ENCODE measurements at regions not wholly inside any gene's neighbourhood (a gene's known extent, or its start where the extent isn't known, plus 50 kb on each side); places are given as distances from the start of the nearest gene placed in this dataset.

GRCh38 chr2:122899614-122900013, 1125.5 kb upstream of the CNTNAP5 start:
- Histone ChIP-seq H3K36me3 (ENCODE audit: control insufficient read depth in 2 of 4, insufficient read depth in 4 of 4, low read length in 3 of 4) (no peaks in the 10 kb centered on the region), H2BK120ac (replicated peaks; ENCODE audit: low read depth, low read length) (no peak overlapping the region), H3K4me3 (ENCODE audit: extremely low read depth in 1 of 4, insufficient read depth in 2 of 4, low read depth in 3 of 4, low read length in 4 of 4) (no peak overlapping the region), H3K18ac (ENCODE audit: extremely low read depth, low read length) (no peak overlapping the region), H4K91ac (replicated peaks; ENCODE audit: insufficient read length, low read length) (no peak overlapping the region), H3K23me2 (ENCODE audit: low read depth, low read length) (no peaks in the 10 kb centered on the region), H3K27ac (ENCODE audit: low read depth, low read length) (no peak overlapping the region), H4K5ac (ENCODE audit: insufficient read length, low read depth, low read length) (no peak overlapping the region), H3K4me2 (ENCODE audit: insufficient read depth in 1 of 2, low read depth in 2 of 2, low read length in 2 of 2) (no peak overlapping the region), H2AFZ (ENCODE audit: low read length) (no peak overlapping the region), H3K27me3 (replicated peaks in 1 of 4; ENCODE audit: control insufficient read depth in 3 of 4, extremely low read depth in 1 of 4, insufficient read depth in 3 of 4, low read length in 3 of 4) (no peaks in the 10 kb centered on the region), H2BK5ac (ENCODE audit: low read depth, low read length) (no peak overlapping the region), H3K56ac (replicated peaks; ENCODE audit: insufficient read length, low read depth, low read length) (no peak overlapping the region), H2AK5ac (ENCODE audit: low read depth, low read length) (no peak overlapping the region), H3K9me3 (ENCODE audit: insufficient read depth in 2 of 2, low read depth in 1 of 2, low read length in 1 of 2) (no peaks in the 10 kb centered on the region), H2BK20ac (ENCODE audit: low read length) (no peak overlapping the region), H3K4ac (replicated peaks; ENCODE audit: insufficient read length, low read depth, low read length) (no peak overlapping the region), H2BK12ac (ENCODE audit: low read depth, low read length) (no peak overlapping the region), H3K9ac (replicated peaks in 1 of 4; ENCODE audit: extremely low read depth in 1 of 4, low read depth in 3 of 4, low read length in 3 of 4) (no peak overlapping the region), H4K8ac (ENCODE audit: extremely low read depth, insufficient read depth, low read length) (no peak overlapping the region), H4K20me1 (replicated peaks in 1 of 2; ENCODE audit: control insufficient read depth in 1 of 2, insufficient read depth in 2 of 2, low read length in 2 of 2) (no peaks in the 10 kb centered on the region), H3K79me2 (ENCODE audit: control insufficient read depth in 1 of 2, insufficient read depth in 2 of 2, low read length in 2 of 2) (no peaks in the 10 kb centered on the region), H3K79me1 (ENCODE audit: low read depth, low read length) (no peaks in the 10 kb centered on the region), H2BK15ac (ENCODE audit: low read length) (no peak overlapping the region), H3K4me1 (replicated peaks in 1 of 4; ENCODE audit: control insufficient read depth in 3 of 4, insufficient read depth in 4 of 4, low read length in 3 of 4) (no peaks in the 10 kb centered on the region), H3K23ac (ENCODE audit: insufficient read length) (no peak overlapping the region), H3K14ac (ENCODE audit: insufficient read length) (no peak overlapping the region)
- CTCF ChIA-PET (ENCODE audit: partially characterized antibody): no interaction called here
- FAIRE-seq (no peak), DNase-seq (ENCODE audit: low read depth in 1 of 2, low spot score in 2 of 2) (no peak)
- TF ChIP-seq NANOG (IDR thresholded peaks at IDR 0.05; ENCODE audit: insufficient read depth, low read depth, low read length, poor library complexity, severe bottlenecking) (no peak), PHF8 (conservative IDR thresholded peaks at IDR 0.05; ENCODE audit: low read depth, low read length) (no peak), POLR2AphosphoS5 (IDR thresholded peaks at IDR 0.05; ENCODE audit: low read depth, low read length) (no peak), CREB1 (IDR thresholded peaks at IDR 0.05) (no peak), SIX5 (IDR thresholded peaks at IDR 0.05; ENCODE audit: low read depth, low read length) (no peak), KDM1A (IDR thresholded peaks at IDR 0.05; ENCODE audit: borderline replicate concordance, low read length) (no peak), FOSL1 (IDR thresholded peaks at IDR 0.05; ENCODE audit: insufficient read depth, low read depth, low read length) (no peak), RBBP5 (IDR thresholded peaks at IDR 0.05; ENCODE audit: borderline replicate concordance, low read depth, low read length) (no peak), CHD2 (IDR thresholded peaks at IDR 0.05; ENCODE audit: low read length) (no peak), CBX8 (IDR thresholded peaks at IDR 0.05; ENCODE audit: borderline replicate concordance, low read depth, low read length) (no peak), GABPA (IDR thresholded peaks at IDR 0.05; ENCODE audit: borderline replicate concordance, insufficient read depth, low read length) (no peak), EGR1 (IDR thresholded peaks at IDR 0.05; ENCODE audit: borderline replicate concordance, low read depth, low read length) (no peak), JUND (IDR thresholded peaks at IDR 0.05; ENCODE audit: low read length) (no peak), YY1 (IDR thresholded peaks at IDR 0.05; ENCODE audit: low read depth, low read length) (no peak), TAF1 (IDR thresholded peaks at IDR 0.05; ENCODE audit: low read depth, low read length) (no peak)
- POLR2A ChIA-PET (ENCODE audit: partially characterized antibody): no interaction called here
